HG03565 (cell line): ENCODE measurements at regions not wholly inside any gene's neighbourhood (a gene's known extent, or its start where the extent isn't known, plus 50 kb on each side); places are given as distances from the start of the nearest gene placed in this dataset.

ENCODE experiments used
- ATAC-seq: cut with Tn5 transposase; IDR thresholded peaks from one replicate; pipeline ENCODE4 v1.9.1; 2021; ENCODE audit warnings: mild to moderate bottlenecking, moderate library complexity; ENCODE audit not compliant: unreplicated experiment

DNA sequence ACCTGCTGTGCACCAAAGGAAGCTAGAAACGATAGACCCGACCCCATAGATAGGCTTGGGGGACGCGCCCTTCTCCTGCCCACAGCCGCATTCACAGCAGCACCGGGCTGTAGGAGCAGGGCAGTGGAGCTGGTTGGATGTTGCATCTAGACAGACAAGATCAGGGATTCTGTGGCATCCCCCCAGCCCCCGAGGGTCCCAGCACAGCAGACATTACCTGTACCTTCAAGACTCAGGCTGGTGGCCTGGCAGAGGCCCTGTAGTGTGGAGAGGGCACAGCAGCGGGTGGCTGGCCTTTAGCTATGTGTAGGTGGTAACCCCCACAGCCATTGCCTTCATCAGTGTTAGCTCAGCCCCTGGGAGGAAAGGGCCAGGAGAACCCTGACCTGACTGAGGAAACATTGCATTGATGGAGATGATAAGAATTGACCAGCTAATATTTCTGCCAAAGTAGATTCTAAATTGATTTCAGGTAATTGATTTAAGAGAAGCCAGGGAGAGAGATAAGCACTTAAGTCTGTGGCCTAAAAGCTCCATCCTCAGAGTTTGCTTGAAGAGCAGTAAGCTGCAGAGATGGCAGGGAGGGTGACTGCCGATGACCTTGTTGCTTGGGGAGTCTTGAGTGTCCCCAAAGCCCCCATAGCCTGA is 269.4 kb downstream of the TLE3 start:
- no peak for ATAC-seq

DNA sequence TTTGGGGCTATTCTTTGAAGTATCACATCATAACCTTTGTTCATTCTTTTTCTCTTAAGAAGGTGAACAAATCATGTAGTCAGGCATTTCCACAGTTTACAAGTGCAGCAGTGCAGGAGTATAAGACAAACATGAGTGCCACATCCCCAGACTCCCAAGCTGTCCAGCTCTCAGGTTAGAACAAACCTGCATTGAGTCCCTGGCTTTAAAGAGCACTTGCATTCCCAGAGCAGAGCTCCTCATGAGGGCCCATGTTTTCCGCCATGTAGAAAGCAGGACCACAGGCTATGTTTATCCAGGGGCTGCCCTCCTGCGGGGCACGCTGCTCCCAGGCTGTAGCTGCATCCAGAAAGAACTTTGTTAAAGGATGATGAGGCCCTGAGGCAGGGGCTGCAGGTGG is 267.7 kb downstream of the TLE3 start:
- ATAC-seq = no peak

DNA sequence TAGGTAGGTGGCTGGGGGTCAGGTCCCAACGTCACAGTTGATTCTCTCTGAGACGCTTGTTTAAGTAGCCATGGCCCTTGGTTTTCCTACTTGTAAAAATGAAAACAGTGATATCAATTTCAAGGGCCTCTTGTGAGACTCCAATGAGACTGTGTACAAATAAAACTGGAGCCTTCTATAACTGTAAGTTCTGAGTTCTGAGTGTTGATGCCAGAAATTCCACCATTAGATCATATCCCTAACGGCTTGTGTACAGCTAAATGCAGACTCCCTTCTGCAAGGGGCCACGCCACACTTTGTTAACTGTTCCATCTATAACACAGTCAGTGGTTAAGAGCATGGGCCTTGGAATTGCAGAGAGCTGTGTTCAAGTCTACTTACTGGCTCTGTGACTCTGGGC is 267.3 kb downstream of the TLE3 start:
- no peak for ATAC-seq

DNA sequence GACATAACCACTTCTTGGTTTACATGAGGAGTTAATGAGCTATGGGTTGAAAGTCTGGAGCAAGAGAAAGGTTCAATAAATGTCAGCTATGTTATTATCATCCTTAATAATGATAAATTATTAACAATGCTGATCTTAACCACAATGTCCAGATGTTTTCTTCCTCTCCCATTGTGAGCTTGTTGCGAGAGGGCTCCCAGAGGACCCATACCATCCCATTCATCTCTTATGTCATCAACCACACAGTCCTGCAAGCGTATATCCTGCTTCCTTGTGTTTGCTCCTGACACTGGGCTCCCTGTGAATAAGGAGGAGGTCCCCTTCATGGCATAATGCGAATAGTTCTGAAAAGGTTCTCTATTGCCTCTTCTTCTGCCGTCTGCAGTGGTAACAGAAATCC is 266.8 kb downstream of the TLE3 start:
- no peak for ATAC-seq

DNA sequence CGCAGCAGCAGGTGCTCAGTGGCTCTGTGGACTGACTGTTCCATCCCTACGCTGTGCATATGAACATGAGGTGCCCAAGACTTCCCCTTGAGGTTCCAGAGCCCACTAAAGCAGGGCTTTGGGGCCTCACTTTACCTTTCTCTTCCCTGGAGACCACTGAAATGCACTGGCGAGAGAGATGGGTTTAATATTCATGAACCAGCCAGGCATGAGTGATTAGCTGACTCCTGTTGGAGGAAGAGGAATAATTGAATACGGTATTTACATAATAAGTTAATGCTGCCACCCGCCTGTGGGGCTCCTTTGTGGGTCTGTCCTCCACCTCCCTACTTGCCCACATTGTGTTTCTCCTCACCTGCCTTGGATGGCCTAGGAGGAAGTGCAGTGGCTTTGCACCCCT is 263.4 kb downstream of the TLE3 start:
- no peak for ATAC-seq

DNA sequence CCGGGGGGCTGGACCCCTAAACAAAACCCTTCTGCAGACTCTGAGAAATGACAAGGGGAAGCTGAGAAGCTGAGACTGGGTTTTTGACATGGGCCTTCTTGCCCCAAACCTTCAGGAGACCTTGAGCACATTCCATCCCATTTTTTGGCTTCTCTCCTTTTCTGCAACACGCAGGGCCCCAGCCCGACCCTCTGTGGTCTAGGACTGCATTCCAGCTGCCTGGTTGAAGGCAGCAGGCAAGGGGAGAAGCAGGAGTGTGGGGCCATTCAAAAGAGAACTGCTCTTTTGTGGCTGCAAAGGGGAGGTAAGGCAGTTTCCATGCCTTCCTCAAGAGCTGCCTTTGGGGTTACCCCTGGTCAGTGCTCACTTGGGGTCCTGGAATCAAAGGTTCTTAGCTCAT is 263.0 kb downstream of the TLE3 start:
- no peak for ATAC-seq

DNA sequence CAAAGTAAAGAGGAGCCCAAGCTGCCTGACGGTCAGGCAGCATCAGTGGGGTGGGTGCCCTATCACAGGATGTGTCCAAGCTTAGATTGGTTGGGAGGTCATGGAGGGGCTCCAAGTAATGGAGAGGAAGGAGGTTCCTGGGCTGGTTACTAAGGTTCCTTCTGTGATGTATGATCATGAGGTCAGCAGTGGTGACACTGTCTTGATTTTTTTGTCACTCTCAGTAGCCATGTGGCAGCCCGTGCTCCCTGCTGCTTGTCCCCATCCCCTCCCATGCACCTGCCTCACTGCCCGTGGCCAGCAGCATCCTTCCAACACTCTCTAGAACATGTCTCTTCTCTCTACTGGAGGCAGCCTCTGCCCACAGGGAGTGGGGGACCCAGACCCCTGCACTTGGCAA is 261.7 kb downstream of the TLE3 start:
- ATAC-seq = no peak

DNA sequence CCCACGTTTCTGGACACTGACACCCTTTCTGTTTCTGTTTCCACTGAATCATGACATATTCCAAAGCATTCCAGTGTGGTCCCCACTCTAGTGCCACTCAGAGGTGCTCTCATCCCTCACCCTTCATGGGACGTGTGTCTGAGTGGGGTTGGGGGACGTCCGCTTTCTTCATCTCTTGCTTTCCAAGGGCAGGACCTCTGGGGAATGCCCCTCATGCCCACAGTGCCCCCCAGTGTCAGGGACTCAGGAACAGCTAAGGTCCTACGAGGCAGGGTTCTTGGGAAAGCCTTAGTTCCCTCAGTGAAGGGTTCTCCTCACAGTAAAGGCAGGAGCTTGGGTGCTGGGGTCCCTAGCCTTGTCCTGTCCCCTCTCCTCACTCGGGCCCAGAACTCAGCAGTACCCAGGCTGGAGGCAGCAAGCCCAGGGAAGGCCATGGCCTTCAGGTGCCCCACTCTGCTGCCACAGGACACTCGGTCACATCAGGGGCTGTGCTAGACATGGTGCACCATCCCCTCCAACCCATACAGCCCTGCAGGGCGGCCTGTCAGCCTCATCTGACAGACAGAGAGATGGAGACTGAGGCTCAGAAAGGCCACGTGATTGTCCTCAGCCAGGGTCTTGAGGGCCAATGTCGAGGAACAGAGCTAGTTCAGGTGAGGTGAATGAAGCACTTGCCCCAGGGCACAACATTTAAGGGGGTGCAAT is 261.0 kb downstream of the TLE3 start:
- no peak for ATAC-seq

DNA sequence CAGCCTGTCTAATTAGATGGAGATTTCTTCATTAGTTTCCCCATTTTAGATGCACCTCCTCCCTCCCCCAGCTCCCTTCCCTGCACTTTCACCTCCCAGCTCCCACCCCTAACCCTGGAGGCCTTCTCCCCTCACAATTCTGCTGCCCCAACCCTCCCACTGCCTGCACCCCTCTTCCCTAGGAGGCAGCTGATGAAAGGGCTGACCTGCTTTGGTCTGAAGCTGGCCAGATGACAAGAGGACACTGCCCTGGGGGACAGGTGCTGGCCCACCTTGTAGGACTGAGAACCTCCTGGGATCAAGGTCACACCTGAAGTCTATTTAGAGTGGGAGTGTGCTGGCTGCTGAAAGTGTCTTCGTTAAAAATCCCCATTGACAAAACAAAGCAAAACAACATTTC is 259.4 kb downstream of the TLE3 start:
- no peak for ATAC-seq

DNA sequence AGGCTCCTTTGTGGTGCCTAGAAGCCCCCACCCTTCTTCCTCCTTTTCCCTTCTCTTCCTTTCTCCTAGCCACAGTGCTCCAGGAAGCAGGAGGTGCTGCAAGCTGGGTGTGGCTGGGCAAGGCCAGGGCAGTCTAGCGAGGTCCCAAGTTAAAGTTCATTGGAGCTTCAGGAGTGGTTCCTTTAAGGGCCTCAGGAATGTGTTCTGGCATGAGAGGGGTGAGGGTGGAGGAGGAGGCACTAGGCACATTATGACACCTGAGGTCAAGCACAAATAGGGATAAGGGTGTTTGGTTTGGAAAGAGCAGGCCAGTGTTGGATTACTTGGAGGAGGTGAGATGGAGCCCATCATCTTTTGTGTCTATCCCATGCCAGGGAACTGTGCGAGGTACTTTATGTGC is 258.7 kb downstream of the TLE3 start:
- ATAC-seq = no peak

DNA sequence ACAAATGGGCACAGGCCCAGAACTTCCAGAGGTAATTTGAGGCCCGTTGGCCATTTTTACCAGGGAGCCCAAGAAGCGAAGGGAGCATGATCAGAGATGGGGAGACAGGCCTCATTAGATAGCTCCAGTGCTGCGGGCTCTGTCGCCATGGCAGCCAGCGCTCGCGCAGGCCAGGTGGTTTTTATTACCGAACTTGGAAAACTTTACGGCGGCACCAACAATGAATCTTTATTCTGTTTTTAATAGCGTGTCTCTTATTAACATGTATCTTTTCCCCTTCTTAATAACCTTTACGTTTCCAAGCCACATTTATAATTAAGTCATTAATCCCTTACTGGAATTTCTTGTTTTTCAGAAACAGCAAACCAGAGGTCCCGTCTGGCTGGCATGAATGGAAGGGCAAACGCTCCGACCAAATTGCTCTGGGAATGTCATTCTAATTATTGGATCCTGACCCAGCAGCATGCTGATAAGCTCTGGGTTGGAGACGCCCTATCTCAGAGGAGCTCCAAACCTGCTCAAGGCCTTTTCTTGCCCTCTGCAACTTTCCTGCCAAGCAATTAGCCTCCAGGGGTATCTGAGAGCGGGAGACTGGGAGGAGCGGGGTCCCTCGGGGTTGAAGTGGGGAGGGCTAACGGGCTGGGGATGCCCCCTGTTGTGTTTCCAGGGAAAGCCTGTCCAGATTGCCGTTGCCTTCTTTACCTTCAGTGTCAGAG is 256.4 kb downstream of the TLE3 start:
- ATAC-seq = no peak

DNA sequence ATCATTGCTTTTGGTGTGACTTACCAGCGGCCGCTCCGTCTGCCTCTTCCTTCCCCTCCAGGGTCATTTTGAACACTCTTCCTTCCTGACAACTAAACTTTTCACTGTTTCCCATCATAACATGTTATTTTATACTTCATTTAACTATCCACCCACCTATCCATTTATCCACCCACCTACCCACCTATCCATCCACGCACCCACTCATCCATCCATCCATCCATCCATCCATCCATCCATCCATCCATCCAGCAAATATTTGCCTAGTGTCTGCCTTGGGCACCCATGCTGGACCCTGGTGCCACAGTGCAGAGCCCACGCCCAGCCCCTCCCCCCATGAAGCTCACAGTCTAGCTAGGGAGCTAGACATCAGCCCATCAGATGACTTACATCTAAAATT is 254.9 kb downstream of the TLE3 start:
- no peak for ATAC-seq

DNA sequence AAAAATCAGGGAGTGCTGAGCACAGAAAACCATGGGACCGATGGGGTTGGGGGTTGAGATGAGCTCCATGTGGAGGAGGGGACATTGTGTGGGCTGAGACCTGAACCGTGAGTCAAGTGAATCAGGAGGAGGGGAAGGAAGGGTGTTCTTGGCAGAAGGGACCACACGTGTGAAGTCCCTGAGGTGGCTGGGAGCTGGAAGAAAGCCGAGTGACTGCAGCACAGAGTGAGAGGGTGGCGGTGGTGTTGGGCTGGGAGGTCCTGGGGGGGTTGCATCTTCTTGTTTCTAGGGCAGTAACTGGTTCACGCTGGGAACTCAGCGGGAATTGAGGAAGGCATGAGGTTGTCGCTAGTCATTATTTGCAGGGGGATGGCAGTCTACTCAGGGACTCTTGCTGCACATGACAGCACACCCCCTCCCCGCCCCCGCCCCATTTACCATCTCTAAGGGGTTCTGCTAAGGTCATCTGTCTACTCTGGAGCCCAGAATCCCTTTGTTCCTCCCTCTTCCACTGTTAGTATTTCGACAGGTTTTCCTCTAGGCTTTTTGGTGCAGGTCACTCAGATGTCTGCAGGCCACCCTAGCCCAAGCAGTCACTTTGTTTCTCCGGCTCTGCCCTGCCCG is 254.3 kb downstream of the TLE3 start:
- ATAC-seq = no peak

DNA sequence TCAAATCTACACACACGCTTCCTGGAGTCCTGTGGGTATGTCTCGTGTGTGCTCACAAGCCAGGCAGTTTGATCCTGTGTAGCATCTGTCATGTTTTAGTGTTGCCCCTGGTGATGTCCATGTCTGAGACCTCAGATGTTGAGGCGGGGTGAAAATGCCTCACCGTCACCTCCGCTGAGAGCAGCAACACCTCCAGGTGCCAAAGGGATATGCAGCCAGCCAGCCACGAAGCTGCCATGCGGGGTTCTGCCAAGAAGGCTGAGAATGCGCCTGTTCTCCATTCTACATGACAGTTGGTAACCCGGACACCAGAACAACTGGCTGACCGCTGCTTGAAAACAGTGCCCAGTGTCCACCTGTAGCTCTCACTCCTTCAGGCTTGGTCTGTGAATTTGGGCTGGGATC is 253.8 kb downstream of the TLE3 start:
- ATAC-seq = no peak

DNA sequence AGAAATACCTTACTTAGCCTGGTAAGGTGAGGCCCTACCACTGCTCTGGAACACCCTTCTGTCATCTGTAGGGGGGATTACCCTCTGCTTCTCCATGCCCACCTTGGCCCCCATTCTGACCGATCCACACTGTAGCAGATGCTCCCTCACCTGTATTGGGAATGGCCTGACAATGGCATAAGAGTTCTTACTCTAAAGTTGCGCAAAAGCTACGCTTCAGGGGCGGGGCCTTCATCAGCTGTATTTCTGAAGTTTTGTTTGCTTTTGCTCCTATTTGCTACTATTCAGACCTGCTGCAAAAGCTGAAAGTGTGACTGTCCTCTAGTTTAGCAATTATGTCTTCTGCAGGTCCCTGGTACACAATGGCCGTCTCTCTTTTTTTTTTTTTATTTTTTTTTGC is 252.6 kb downstream of the TLE3 start:
- ATAC-seq = no peak

DNA sequence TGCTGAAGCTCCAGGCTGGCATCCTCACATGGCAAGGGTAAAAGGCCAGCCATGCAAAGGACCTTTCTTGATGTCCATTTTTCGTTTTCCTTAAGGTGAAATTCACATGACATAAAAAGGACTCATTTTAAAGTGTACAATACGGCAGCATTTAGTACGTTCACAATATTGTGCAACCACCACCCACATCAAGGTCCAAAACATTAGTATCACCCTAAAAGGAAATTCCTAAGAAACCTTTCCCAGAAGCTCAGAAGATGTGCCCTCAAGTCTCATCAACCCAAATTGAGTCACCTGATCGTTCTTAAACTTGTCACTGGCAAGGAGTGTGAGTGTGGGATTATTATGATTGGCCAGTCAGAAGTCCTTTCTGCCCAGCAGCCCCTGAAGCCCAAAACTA is 250.1 kb downstream of the TLE3 start:
- no peak for ATAC-seq

DNA sequence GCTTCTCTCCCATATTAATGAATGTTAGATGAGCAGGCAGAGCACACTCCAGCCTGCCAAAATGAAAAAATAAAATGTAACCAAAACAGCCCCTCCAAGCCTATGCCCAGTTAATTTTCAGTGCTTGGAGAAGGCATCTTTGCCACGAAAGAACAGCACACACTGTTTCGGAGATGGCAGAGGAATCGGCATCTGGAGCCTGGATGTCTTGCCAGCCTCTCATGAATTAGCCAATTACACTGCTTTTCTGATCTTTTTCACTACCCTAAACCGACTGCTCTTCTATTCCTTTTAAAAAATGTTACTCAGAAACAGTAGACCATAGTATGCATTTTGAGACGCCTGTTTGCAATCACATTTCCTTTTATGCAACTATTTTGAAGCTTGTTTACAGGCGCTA is 249.6 kb downstream of the TLE3 start:
- ATAC-seq = no peak

DNA sequence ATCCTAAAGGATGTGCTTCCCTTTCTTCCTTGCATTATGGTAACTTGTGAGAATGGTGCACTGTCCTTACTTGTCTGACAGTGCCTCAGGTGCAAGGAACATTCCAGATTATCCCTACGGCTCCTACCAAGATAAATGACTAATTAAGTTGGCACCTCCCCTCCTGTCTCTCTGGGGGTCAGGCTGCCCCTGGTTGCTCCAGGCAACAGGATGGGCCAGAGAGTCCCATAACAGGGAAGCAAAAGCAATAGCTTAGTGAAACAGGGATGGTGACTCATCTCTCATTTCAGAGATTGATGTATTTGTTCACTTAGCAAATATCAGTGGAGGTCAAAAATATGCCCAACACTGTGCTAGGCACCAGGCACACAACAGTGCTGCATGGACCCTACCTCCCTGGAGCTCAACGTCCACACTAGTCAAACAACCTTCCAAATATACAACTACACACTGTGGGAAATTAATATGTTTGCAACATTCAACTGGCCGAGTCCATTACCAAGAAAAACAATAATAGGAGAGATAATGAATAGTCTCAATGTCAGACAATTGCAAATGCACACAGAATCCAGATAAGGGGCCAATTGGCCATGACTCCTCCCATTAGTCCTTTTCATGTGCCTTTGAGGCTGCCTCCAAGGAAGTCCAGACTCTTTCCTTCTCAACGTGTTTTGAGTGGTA is 249.0 kb downstream of the TLE3 start:
- ATAC-seq = no peak

DNA sequence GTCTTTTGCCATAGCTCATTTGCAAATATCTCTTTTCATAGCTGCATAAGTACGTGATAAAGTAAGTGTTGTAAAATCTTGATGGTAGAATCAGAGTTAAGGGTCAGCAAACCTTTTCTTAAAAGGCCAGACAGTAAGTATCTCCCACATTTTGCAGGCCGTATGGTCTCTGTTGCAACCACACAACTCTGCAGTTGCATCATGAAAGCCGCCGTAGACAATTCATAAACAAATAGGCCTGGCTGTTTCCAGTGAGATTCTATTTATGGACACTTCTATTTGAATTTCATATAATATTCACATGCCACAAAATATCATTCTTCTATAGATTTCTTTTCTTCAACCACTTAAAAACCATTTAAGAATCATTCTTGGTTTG is 248.5 kb downstream of the TLE3 start:
- no peak for ATAC-seq

DNA sequence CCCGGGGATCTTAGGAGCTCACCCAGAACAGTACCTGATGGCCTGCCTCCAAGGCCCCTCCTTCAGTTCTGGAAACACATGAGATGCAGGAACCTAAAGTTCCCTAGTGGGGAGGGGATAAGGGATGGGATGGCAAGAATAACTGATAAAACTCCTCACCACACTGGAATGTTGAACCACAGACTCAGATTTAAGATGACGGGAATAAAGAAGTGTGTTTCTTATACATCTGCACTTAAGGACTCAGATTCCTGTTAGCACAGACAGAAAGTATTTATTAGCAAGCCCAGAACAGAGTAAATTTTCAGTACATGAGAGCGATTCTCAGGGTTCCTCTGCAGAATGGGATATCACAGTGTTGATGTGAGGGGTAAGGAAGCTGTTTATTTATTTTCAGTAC is 245.2 kb downstream of the TLE3 start:
- ATAC-seq = no peak

DNA sequence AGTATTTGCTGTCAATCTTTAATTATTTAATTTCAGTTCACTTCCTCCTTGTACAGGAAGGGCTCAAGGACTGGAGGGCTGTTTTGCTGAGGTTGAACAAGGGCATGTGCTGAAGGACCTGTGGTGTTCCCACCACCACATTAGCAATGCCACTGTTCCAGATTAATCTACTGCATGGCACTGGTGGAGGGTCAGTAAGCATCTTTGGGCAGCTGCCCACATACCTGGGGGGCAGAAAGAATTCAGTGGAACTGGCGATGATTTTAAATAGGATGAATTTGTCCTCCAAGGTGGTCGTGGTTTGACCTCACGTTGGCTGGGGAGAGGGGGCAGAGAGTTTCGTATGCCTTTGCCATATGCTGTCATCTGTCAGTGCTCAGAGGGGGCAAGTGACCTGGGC is 244.8 kb downstream of the TLE3 start:
- ATAC-seq = no peak
